Transverse colon (tissue), 3 donors: ENCODE measurements at regions not wholly inside any gene's neighbourhood (a gene's known extent, or its start where the extent isn't known, plus 50 kb on each side); places are given as distances from the start of the nearest gene placed in this dataset.

Experiments
- EP300 ChIP-seq: sonication (generic); formaldehyde crosslinking; IDR thresholded peaks from one replicate; pipeline ENCODE4 v1.6.1; 2017; ENCODE audit warnings: antibody characterized with exemption, low read depth
- POLR2A ChIP-seq: fragments of 450-650 bp; IDR thresholded peaks from one replicate; pipeline ENCODE4 v1.6.1; 2016; ENCODE audit warnings: antibody characterized with exemption, mild to moderate bottlenecking, moderate library complexity
- TF ChIP-seq, protein P1 (sequence below), 5 experiments: fragments of 200-600 bp in 3 of 5; fragments of 450-650 bp in 2 of 5; sonication (generic) in 3 of 5; IDR thresholded peaks; 1 replicate in 2 of 5; 2 replicates in 3 of 5; pipeline ENCODE4 v1.5.1; 2016 to 2017; ENCODE audit warnings: antibody characterized with exemption in 5 of 5, inconsistent platforms in 3 of 5, mild to moderate bottlenecking in 2 of 5, moderate library complexity in 1 of 5

DNA sequence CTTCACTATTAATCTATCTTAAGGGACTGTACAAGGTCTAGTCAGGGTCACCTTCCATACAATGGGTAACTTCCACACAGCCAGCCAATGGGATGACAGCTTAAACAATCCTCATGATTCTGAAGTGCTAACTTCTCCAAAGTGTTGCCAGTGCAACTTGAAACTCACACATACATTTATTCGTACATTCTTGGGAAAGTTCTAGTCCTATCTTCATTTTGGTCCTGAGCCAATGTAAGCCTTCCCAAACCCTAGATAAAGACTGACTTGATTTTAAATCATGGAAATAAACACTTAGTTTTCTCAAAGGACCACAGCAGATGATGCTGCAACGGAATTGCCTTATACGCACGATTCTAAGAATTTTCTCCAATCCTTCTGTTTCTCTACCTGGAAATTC is 117.5 kb upstream of the COL1A2 start:
- TF ChIP-seq, protein P1, sequence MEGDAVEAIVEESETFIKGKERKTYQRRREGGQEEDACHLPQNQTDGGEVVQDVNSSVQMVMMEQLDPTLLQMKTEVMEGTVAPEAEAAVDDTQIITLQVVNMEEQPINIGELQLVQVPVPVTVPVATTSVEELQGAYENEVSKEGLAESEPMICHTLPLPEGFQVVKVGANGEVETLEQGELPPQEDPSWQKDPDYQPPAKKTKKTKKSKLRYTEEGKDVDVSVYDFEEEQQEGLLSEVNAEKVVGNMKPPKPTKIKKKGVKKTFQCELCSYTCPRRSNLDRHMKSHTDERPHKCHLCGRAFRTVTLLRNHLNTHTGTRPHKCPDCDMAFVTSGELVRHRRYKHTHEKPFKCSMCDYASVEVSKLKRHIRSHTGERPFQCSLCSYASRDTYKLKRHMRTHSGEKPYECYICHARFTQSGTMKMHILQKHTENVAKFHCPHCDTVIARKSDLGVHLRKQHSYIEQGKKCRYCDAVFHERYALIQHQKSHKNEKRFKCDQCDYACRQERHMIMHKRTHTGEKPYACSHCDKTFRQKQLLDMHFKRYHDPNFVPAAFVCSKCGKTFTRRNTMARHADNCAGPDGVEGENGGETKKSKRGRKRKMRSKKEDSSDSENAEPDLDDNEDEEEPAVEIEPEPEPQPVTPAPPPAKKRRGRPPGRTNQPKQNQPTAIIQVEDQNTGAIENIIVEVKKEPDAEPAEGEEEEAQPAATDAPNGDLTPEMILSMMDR (IDR thresholded peaks at IDR 0.05): no peak
- TF ChIP-seq POLR2A (no peak), EP300 (no peak)
